IPS-11a (cell line): ENCODE measurements at regions not wholly inside any gene's neighbourhood (a gene's known extent, or its start where the extent isn't known, plus 50 kb on each side); places are given as distances from the start of the nearest gene placed in this dataset.
"Not testable (repeated sequence)": the region's sequence is repeated elsewhere in the genome, so short reads cannot be mapped to it uniquely, and the experiment has no call there.

Experiments
- H3K4me3 ChIP-seq: one replicate; pipeline ENCODE4 v1.5.1; 2013; ENCODE audit warnings: low read depth, low read length, control low read depth

- no peak overlapping the region for H3K4me3 ChIP-seq
Measured at GRCh38 chr17:71855010-71855409, 265.8 kb upstream of the SOX9 start.

DNA sequence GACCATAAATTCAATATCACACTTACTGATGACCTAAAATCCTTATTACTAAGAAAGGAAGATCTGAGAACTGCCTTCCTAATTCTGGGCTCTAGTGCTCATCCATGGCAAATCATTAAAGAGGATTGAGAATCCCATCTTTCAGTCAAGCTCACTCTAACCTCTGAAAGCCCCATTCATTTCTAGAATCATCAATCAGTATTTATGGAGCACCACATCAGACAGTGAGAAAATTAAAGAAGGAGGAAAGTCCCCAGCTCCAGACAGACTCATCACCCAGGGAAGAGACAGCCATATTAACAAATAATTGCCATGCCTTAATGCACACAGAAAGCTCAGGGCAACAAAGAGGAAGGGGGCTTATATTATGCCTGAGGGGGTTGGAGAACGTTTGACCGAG lies 256.1 kb upstream of the SOX9 start:
- H3K4me3 ChIP-seq: no peak overlapping the region

GRCh38 chr17:71866095-71866494 lies 254.7 kb upstream of the SOX9 start:
- no peak overlapping the region for H3K4me3 ChIP-seq

DNA sequence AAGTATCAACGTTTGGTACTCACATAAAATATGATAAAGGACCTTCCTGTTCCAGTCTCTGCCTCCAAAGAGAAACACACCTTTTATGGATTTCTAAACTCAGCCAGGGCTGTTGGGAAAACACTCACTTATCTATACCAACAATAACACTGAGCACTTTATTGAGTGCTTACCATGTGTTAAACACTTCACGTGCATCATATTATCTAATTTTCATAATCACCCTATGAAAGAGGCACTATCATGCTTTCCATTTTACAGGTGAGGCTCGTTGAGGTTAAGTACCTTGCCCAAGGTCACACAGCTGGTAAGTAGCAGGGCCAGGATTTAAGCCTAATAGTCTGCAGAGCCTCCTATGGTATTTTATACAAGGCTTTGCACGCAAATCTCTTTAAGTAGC lies 251.5 kb upstream of the SOX9 start:
- no peak overlapping the region for H3K4me3 ChIP-seq

GRCh38 chr17:71869841-71870545 lies 250.8 kb upstream of the SOX9 start:
- H3K4me3 ChIP-seq: no peak overlapping the region

- H3K4me3 ChIP-seq: no peak overlapping the region
Measured at GRCh38 chr17:71870546-71870862, 250.3 kb upstream of the SOX9 start.

- no peak overlapping the region for H3K4me3 ChIP-seq
Measured at GRCh38 chr17:71872843-71873485, 247.9 kb upstream of the SOX9 start.

DNA sequence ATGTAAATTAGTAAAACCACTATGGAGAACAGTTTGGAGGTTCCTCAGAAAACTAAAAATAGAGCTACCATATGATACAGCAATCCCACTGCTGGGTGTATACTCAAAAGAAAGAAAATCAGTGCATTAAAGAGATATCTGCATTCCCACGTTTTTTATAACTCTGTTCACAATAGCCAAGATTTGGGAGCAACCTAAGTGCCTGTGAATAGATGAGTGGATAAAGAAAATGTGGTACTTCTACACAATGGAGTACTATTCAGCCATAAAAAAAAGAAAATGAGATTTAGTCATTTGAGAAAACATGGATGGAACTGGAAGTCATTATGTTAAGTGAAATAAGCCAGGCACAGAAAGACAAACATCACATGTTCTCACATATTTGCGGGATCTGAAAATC lies 246.0 kb upstream of the SOX9 start:
- H3K4me3 ChIP-seq: not testable (repeated sequence)

GRCh38 chr17:71878271-71878670 lies 242.5 kb upstream of the SOX9 start:
- no peak overlapping the region for H3K4me3 ChIP-seq

DNA sequence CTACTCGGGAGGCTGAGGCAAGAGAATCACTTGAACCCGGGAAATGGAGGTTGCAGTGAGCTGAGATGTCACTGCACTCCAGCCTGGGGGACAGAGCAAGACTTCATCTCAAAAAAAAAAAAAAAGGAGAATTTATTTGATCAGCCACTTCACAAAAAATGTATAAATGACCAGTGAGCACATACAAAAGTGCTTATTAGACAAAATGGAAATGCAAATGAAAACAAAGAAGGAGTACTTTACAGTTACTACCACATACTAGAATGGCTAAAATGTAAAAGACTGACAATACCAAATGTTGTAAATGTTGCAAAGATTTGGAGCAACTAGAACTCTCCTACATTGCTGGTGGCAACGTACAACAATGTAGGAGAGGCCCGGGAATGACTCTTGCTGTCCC lies 241.8 kb upstream of the SOX9 start:
- no peak overlapping the region for H3K4me3 ChIP-seq

DNA sequence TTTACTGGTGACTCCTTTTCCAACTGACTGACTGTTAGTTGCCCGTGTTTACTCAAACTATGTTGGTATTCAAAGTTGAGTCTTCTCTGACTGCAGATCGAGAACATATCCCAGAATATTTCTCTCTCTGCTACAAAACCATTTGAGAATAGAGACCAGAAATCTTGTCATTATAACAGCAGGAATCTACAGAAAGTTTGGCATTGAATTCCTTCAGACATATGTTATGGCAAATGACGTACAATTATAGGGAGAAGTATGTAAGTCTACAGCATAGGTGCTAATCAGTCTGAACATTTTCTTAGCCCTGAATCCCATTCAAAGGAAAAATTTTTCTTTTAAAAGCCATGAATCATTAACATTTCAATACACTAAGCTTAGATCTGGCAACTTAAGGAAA lies 239.8 kb upstream of the SOX9 start:
- no peak overlapping the region for H3K4me3 ChIP-seq

DNA sequence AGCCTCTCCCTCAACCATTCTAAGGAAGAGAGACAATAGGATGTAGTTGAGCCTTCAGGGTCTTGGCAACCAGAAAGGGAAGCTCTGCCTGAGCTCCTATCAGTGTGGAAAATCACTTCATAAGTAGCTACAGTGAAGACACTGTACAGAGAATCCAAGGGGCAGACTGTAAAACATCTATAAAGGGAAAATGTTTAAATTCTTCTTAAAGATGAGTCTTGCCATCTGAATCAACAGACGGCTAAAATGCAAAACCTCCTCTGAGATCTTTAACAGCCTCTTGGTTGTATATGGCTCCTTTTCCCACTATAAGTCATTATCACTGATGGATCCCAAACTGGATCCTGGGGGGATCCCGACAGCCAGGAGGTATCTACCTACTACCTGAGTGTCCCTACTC lies 239.2 kb upstream of the SOX9 start:
- H3K4me3 ChIP-seq: no peak overlapping the region

GRCh38 chr17:71883258-71883657 lies 237.6 kb upstream of the SOX9 start:
- no peak overlapping the region for H3K4me3 ChIP-seq

- no peak overlapping the region for H3K4me3 ChIP-seq
Measured at GRCh38 chr17:71883845-71884244, 237.0 kb upstream of the SOX9 start.

GRCh38 chr17:71885662-71886061 lies 235.2 kb upstream of the SOX9 start:
- H3K4me3 ChIP-seq: no peak overlapping the region

DNA sequence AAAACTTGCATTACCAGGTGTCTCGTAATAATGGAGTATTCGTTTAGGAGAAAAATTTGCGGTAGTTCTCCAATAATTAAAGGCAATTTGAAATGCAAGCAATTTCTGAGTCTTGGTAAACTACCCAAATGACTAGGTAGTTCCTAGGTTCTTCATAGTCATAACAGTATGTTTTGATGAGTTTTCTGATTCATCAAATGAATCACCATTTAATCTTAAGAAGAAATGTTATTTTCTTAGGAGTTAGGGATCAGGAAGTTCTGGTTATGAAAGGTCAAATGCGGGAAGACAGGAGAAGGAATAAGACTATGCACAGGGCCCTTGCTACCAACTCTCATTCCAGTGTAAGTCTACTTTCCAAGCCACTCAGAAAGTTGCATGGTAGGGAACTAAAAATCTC lies 221.5 kb upstream of the SOX9 start:
- no peak overlapping the region for H3K4me3 ChIP-seq

DNA sequence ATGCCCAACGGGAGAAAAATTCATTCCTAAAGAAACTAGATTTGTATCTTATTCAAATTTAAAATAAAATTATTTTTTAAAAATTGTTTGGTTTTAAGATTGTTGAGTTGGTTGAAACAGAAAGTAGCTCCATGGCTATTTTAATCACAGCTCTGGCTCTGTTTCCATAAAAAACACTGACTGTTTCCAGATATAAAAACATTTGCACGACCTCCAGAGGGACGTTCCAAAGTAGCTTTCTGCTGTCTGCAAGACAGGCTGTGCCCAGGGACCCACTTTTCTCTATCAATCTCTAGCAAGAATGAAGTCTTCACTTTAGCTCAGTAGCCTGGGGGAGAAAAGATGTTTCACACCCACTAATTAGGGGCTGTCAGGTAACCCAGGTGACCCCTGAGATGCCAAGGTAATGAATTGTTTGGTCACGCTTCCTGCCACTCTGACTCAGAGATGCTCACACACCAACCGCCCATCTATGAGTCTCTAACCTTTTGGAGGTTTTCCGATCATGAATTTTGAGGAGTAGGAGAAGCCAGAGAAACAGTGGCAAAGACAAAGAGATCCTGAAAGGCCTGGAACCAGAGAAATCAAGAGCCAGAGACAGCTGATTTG lies 220.1 kb upstream of the SOX9 start:
- H3K4me3 ChIP-seq: no peak overlapping the region

- no peak overlapping the region for H3K4me3 ChIP-seq
Measured at GRCh38 chr17:71902894-71903506, 217.8 kb upstream of the SOX9 start.

- H3K4me3 ChIP-seq: no peak overlapping the region
Measured at GRCh38 chr17:71905376-71906031, 215.3 kb upstream of the SOX9 start.

DNA sequence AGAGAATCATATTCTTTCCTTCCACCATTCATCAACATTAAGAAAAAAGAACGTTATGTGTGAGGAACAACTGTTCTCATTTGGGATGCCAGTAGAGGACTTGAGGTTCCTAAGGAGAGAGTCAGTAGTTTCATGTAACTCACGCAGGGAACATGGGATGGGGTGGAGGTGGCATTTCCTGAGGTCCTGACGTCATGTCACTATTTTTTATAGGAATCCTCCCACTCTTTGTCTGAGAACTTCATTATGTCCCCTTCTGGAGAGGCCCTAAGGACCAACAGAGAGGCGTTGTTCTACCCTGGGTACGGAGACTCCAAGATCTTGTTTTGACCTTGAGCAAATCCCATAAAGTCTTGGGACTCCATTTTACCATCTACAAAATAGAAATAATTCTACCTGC lies 211.7 kb upstream of the SOX9 start:
- H3K4me3 ChIP-seq: no peak overlapping the region

DNA sequence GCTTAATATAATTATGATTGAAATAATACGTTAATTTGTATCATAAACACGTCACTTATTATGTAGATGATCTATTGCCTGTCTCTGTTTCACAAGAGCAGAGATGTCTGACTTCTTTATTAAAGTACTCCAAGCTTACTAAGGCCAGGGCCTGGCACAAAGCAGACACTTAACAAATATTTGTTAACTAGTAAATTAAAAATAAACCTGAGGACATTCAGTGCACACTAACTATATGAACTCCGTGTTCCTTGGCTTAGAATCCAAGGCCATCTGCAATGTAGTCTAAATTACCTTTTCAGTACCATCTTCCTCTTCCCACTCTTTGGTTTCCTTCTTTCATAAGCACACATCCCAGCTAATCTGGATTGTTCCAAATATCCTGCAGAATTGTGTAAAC lies 210.8 kb upstream of the SOX9 start:
- no peak overlapping the region for H3K4me3 ChIP-seq

DNA sequence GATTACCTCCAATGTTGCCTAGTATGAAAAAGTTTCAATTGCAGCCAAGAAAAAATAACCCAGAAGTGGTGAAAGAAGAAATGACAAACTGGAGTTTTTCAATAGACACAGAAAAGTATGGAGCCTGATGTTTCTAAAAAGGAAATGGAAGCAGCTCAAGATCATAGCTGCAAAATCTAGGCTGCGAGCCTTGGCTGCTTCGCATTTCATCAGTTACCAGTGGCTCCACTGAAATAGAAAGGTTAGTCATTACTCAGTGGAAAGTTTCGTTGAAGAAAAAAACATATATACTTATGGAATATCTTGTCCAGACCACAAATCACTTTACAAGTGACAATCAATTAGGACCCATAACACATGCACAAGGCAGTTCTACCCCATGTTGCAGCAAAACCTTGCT lies 206.8 kb upstream of the SOX9 start:
- no peak overlapping the region for H3K4me3 ChIP-seq
